HG03575 (cell line): ENCODE measurements at regions not wholly inside any gene's neighbourhood (a gene's known extent, or its start where the extent isn't known, plus 50 kb on each side); places are given as distances from the start of the nearest gene placed in this dataset.
"Not testable (repeated sequence)": the region's sequence is repeated elsewhere in the genome, so short reads cannot be mapped to it uniquely, and the experiment has no call there.

Experiments
- ATAC-seq: cut with Tn5 transposase; IDR thresholded peaks from one replicate; pipeline ENCODE4 v1.9.1; 2021; ENCODE audit not compliant: unreplicated experiment, insufficient number of reproducible peaks, low FRiP score; ENCODE audit errors: extremely low read depth

GRCh38 chr3:178099274-178099673, 437.0 kb upstream of the KCNMB2 start:
- ATAC-seq = no peak

- no peak for ATAC-seq
Observed at GRCh38 chr3:178099862-178100261, 436.4 kb upstream of the KCNMB2 start.

GRCh38 chr3:178100908-178101307, 435.3 kb upstream of the KCNMB2 start:
- no peak for ATAC-seq

GRCh38 chr3:178103140-178103539, 433.1 kb upstream of the KCNMB2 start:
- no peak for ATAC-seq

- no peak for ATAC-seq
Observed at GRCh38 chr3:178107804-178108203, 428.4 kb upstream of the KCNMB2 start.

- no peak for ATAC-seq
Observed at GRCh38 chr3:178109691-178110090, 426.5 kb upstream of the KCNMB2 start.

- ATAC-seq = no peak
Observed at GRCh38 chr3:178112134-178112533, 424.1 kb upstream of the KCNMB2 start.

GRCh38 chr3:178112552-178112951, 423.7 kb upstream of the KCNMB2 start:
- ATAC-seq = not testable (repeated sequence)

- ATAC-seq = no peak
Observed at GRCh38 chr3:178117641-178118040, 418.6 kb upstream of the KCNMB2 start.

- ATAC-seq = not testable (repeated sequence)
Observed at GRCh38 chr3:178119608-178120295, 416.5 kb upstream of the KCNMB2 start.

GRCh38 chr3:178120367-178120766, 415.9 kb upstream of the KCNMB2 start:
- no peak for ATAC-seq

- ATAC-seq = no peak
Observed at GRCh38 chr3:178126686-178127085, 409.6 kb upstream of the KCNMB2 start.

GRCh38 chr3:178127221-178127620, 409.0 kb upstream of the KCNMB2 start:
- no peak for ATAC-seq

- ATAC-seq = no peak
Observed at GRCh38 chr3:178129109-178129508, 407.1 kb upstream of the KCNMB2 start.

GRCh38 chr3:178131801-178132200, 404.4 kb upstream of the KCNMB2 start:
- no peak for ATAC-seq

GRCh38 chr3:178137206-178137605, 399.0 kb upstream of the KCNMB2 start:
- ATAC-seq = no peak

- ATAC-seq = no peak
Observed at GRCh38 chr3:178137831-178138230, 398.4 kb upstream of the KCNMB2 start.

GRCh38 chr3:178139116-178139515, 397.1 kb upstream of the KCNMB2 start:
- no peak for ATAC-seq

GRCh38 chr3:178140531-178141304, 395.5 kb upstream of the KCNMB2 start:
- ATAC-seq = no peak

- ATAC-seq = not testable (repeated sequence)
Observed at GRCh38 chr3:178141305-178141684, 394.9 kb upstream of the KCNMB2 start.
